HepG2 (cell line): ENCODE measurements at regions not wholly inside any gene's neighbourhood (a gene's known extent, or its start where the extent isn't known, plus 50 kb on each side); places are given as distances from the start of the nearest gene placed in this dataset.

Experiments
- BCL6 ChIP-seq: IDR thresholded peaks from 2 replicates; pipeline ENCODE4 v1.6.1; 2016; ENCODE audit warnings: missing genetic modification reagents, missing compliant biosample characterization
- FOXK1 ChIP-seq: sonication (generic); formaldehyde crosslinking; IDR thresholded peaks from 2 replicates; pipeline ENCODE4 v1.4.0; 2020; ENCODE audit warnings: low read depth, missing genetic modification reagents, borderline replicate concordance
- KDM3A ChIP-seq: IDR thresholded peaks from 2 replicates; pipeline ENCODE4 v1.6.1; 2018; ENCODE audit warnings: low read depth, missing compliant biosample characterization
- MBNL3 ChIP-seq: fragments of 250-450 bp; sonication (Bioruptor Pico); conservative IDR thresholded peaks from 2 replicates; pipeline ENCODE4 v1.8.0; 2022; ENCODE audit warnings: mild to moderate bottlenecking, inconsistent platforms
- NR3C1 ChIP-seq: sonication (generic); formaldehyde crosslinking; IDR thresholded peaks from 2 replicates; pipeline ENCODE4 v1.4.0; 2020; ENCODE audit warnings: missing genetic modification reagents
- PHF21A ChIP-seq: sonication (generic); formaldehyde crosslinking; IDR thresholded peaks from 2 replicates; pipeline ENCODE4 v1.5.0; 2020; ENCODE audit warnings: mild to moderate bottlenecking, missing genetic modification reagents
- PITX1 ChIP-seq: sonication (generic); formaldehyde crosslinking; IDR thresholded peaks from 2 replicates; pipeline ENCODE4 v1.5.1; 2020; ENCODE audit warnings: mild to moderate bottlenecking, missing genetic modification reagents
- RAD51 ChIP-seq: fragments of 450-650 bp; IDR thresholded peaks from 2 replicates; pipeline ENCODE4 v1.6.1; 2016; ENCODE audit warnings: borderline replicate concordance
- RELA ChIP-seq: sonication (generic); formaldehyde crosslinking; IDR thresholded peaks from 2 replicates; pipeline ENCODE4 v1.4.0; 2020; ENCODE audit warnings: missing genetic modification reagents
- SAP130 ChIP-seq: IDR thresholded peaks from 2 replicates; pipeline ENCODE4 v1.6.1; 2016; ENCODE audit warnings: low read depth
- SOX6 ChIP-seq, 2 experiments: fragments of 450-650 bp in 1 of 2; sonication (generic) in 1 of 2; formaldehyde crosslinking in 1 of 2; IDR thresholded peaks; 2 replicates each; pipeline versions ENCODE4 v1.4.0 to v1.6.1; 2017 to 2020; ENCODE audit warnings: antibody characterized with exemption in 1 of 2, mild to moderate bottlenecking in 1 of 2, missing genetic modification reagents in 1 of 2
- SPEN ChIP-seq: sonication (generic); formaldehyde crosslinking; IDR thresholded peaks from 2 replicates; pipeline ENCODE4 v1.5.1; 2020; ENCODE audit warnings: low read depth, mild to moderate bottlenecking, missing genetic modification reagents
- ZBTB1 ChIP-seq: sonication (generic); formaldehyde crosslinking; IDR thresholded peaks from 2 replicates; pipeline ENCODE4 v1.4.0; 2020; ENCODE audit warnings: missing genetic modification reagents, borderline replicate concordance
- ZFX ChIP-seq: sonication (generic); formaldehyde crosslinking; IDR thresholded peaks from 2 replicates; pipeline ENCODE4 v1.4.0; 2020; ENCODE audit warnings: mild to moderate bottlenecking, low read depth, missing genetic modification reagents, moderate library complexity
- ZNF251 ChIP-seq: sonication (generic); formaldehyde crosslinking; IDR thresholded peaks from 2 replicates; pipeline ENCODE4 v1.9.0; 2021; ENCODE audit warnings: mild to moderate bottlenecking, missing genetic modification reagents
- ZNF333 ChIP-seq: sonication (generic); formaldehyde crosslinking; IDR thresholded peaks from 2 replicates; pipeline ENCODE4 v1.4.0; 2020; ENCODE audit warnings: mild to moderate bottlenecking, missing genetic modification reagents, borderline replicate concordance
- ZNF432 ChIP-seq: sonication (generic); formaldehyde crosslinking; IDR thresholded peaks from 2 replicates; pipeline ENCODE4 v1.5.0; 2020; ENCODE audit warnings: missing genetic modification reagents, mild to moderate bottlenecking, borderline replicate concordance
- ZNF839 ChIP-seq: sonication (generic); formaldehyde crosslinking; IDR thresholded peaks from 2 replicates; pipeline ENCODE4 v1.4.0; 2020; ENCODE audit warnings: missing genetic modification reagents, mild to moderate bottlenecking, borderline replicate concordance
- TF ChIP-seq, protein P1 (sequence below): sonication (generic); formaldehyde crosslinking; IDR thresholded peaks from 2 replicates; pipeline ENCODE4 v1.4.0; 2020; ENCODE audit warnings: missing genetic modification reagents, borderline replicate concordance
- TF ChIP-seq, protein P2 (sequence below): IDR thresholded peaks from 2 replicates; pipeline ENCODE4 v1.4.0; 2020; ENCODE audit warnings: mild to moderate bottlenecking, missing genetic modification reagents
- TF ChIP-seq, protein P3 (sequence below): IDR thresholded peaks from 2 replicates; pipeline ENCODE4 v1.6.1; 2016

DNA sequence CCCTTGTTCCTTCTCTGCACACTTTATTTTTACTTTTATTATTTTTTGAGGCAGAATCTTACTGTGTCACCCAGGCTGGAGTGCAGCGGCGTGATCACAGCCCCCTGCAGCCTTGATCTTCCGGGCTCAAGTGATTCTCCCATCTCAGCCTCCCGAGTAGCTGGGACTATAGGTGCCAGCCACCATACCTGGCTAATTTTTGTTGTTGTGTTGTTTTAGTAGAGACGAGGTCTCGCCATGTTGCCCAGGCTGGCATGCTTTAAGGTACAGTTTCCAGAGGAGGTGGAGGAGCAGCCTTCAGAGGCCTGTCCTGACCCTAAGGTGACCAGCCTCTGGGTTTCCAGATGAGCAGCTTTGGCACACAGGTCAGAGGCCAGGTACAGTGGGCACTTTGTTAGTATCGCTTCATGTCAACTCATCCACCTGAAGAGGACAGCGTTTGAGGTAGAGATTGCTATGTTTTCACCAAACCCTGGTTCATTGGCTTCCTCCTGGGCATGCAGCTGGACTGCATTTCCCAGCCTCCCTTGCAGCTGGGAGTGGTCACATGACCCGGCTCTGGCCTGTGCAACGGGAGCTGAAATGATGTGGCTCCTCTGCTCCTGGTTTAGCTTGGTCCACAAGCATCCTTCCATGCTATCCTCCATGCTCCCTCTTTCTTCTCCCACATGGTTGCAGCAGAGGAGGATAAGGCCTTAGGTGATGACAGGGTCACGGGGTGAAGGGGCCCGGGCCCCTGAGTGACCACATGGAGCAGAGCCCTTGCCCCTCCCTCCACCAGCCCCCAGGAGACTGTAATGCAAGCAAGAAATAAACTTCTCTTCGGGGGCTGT, 139.3 kb upstream of the IER5L start (continued):
- TF ChIP-seq, protein P1, sequence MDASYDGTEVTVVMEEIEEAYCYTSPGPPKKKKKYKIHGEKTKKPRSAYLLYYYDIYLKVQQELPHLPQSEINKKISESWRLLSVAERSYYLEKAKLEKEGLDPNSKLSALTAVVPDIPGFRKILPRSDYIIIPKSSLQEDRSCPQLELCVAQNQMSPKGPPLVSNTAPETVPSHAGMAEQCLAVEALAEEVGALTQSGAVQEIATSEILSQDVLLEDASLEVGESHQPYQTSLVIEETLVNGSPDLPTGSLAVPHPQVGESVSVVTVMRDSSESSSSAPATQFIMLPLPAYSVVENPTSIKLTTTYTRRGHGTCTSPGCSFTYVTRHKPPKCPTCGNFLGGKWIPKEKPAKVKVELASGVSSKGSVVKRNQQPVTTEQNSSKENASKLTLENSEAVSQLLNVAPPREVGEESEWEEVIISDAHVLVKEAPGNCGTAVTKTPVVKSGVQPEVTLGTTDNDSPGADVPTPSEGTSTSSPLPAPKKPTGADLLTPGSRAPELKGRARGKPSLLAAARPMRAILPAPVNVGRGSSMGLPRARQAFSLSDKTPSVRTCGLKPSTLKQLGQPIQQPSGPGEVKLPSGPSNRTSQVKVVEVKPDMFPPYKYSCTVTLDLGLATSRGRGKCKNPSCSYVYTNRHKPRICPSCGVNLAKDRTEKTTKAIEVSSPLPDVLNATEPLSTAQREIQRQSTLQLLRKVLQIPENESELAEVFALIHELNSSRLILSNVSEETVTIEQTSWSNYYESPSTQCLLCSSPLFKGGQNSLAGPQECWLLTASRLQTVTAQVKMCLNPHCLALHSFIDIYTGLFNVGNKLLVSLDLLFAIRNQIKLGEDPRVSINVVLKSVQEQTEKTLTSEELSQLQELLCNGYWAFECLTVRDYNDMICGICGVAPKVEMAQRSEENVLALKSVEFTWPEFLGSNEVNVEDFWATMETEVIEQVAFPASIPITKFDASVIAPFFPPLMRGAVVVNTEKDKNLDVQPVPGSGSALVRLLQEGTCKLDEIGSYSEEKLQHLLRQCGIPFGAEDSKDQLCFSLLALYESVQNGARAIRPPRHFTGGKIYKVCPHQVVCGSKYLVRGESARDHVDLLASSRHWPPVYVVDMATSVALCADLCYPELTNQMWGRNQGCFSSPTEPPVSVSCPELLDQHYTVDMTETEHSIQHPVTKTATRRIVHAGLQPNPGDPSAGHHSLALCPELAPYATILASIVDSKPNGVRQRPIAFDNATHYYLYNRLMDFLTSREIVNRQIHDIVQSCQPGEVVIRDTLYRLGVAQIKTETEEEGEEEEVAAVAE (CRISPR knock-in tag): 0 out of 2 replicates have a peak, but pooled peaks have one; percentile 36
- TF ChIP-seq PITX1 (CRISPR knock-in tag) (no peak), ZNF432 (CRISPR knock-in tag) (no peak), ZFX (CRISPR knock-in tag) (no peak; the same call in none of the 2 replicates), BCL6 (no peak), ZNF251 (CRISPR knock-in tag) (no peak), ZNF333 (CRISPR knock-in tag) (peak; percentile 97; the same call in 1 of the 2 replicates), RAD51 (peak; percentile 92), SAP130 (CRISPR knock-in tag) (peak; percentile 62; the same call in 1 of the 2 replicates), SOX6 (IDR thresholded peaks at IDR 0.05) (no peak), SOX6 (CRISPR knock-in tag; IDR thresholded peaks at IDR 0.05) (no peak), ZNF839 (CRISPR knock-in tag) (no peak; the same call in 1 of the 2 replicates), ZBTB1 (CRISPR knock-in tag) (no peak), FOXK1 (CRISPR knock-in tag) (peak; percentile 59; the same call in 1 of the 2 replicates), PHF21A (no peak), MBNL3 (no peak), RELA (no peak), NR3C1 (no peak), SPEN (CRISPR knock-in tag) (no peak), KDM3A (CRISPR knock-in tag) (no peak)
- TF ChIP-seq, protein P2, sequence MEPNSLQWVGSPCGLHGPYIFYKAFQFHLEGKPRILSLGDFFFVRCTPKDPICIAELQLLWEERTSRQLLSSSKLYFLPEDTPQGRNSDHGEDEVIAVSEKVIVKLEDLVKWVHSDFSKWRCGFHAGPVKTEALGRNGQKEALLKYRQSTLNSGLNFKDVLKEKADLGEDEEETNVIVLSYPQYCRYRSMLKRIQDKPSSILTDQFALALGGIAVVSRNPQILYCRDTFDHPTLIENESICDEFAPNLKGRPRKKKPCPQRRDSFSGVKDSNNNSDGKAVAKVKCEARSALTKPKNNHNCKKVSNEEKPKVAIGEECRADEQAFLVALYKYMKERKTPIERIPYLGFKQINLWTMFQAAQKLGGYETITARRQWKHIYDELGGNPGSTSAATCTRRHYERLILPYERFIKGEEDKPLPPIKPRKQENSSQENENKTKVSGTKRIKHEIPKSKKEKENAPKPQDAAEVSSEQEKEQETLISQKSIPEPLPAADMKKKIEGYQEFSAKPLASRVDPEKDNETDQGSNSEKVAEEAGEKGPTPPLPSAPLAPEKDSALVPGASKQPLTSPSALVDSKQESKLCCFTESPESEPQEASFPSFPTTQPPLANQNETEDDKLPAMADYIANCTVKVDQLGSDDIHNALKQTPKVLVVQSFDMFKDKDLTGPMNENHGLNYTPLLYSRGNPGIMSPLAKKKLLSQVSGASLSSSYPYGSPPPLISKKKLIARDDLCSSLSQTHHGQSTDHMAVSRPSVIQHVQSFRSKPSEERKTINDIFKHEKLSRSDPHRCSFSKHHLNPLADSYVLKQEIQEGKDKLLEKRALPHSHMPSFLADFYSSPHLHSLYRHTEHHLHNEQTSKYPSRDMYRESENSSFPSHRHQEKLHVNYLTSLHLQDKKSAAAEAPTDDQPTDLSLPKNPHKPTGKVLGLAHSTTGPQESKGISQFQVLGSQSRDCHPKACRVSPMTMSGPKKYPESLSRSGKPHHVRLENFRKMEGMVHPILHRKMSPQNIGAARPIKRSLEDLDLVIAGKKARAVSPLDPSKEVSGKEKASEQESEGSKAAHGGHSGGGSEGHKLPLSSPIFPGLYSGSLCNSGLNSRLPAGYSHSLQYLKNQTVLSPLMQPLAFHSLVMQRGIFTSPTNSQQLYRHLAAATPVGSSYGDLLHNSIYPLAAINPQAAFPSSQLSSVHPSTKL (CRISPR knock-in tag): peak; percentile 28; the same call in 1 of the 2 replicates
- TF ChIP-seq, protein P3, sequence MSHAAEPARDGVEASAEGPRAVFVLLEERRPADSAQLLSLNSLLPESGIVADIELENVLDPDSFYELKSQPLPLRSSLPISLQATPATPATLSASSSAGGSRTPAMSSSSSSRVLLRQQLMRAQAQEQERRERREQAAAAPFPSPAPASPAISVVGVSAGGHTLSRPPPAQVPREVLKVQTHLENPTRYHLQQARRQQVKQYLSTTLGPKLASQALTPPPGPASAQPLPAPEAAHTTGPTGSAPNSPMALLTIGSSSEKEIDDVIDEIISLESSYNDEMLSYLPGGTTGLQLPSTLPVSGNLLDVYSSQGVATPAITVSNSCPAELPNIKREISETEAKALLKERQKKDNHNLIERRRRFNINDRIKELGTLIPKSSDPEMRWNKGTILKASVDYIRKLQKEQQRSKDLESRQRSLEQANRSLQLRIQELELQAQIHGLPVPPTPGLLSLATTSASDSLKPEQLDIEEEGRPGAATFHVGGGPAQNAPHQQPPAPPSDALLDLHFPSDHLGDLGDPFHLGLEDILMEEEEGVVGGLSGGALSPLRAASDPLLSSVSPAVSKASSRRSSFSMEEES (CRISPR knock-in tag): peak; percentile 78
